Smooth muscle cell (in vitro differentiated cells): ENCODE measurements at regions not wholly inside any gene's neighbourhood (a gene's known extent, or its start where the extent isn't known, plus 50 kb on each side); places are given as distances from the start of the nearest gene placed in this dataset.

Source experiments
- DNase-seq: peaks from one replicate; lab custom pipeline; 2025; ENCODE audit not compliant: unreplicated experiment; lab: John Stamatoyannopoulos, UW
- H2AFZ ChIP-seq: fragments of 200-600 bp; sonication (generic); 2 replicates; pipeline ENCODE4 v1.6.0; 2016; ENCODE audit warnings: antibody characterized with exemption, low read depth, mild to moderate bottlenecking
- H3F3A ChIP-seq: fragments of 200-600 bp; sonication (generic); 2 replicates; pipeline ENCODE4 v1.6.0; 2017; ENCODE audit warnings: antibody characterized with exemption, low read depth
- H3K27ac ChIP-seq: fragments of 200-600 bp; sonication (generic); 2 replicates; pipeline ENCODE4 v1.5.1; 2016; ENCODE audit warnings: low read depth, mild to moderate bottlenecking
- H3K27me3 ChIP-seq: fragments of 200-600 bp; sonication (generic); 2 replicates; pipeline ENCODE4 v1.6.1; 2016; ENCODE audit warnings: low read depth, mild to moderate bottlenecking
- H3K36me3 ChIP-seq: fragments of 200-600 bp; sonication (generic); 2 replicates; pipeline ENCODE4 v1.5.1; 2016; ENCODE audit warnings: low read depth
- H3K4me1 ChIP-seq: fragments of 200-600 bp; sonication (generic); 2 replicates; pipeline ENCODE4 v1.5.1; 2016; ENCODE audit warnings: low read depth
- H3K4me2 ChIP-seq: fragments of 200-600 bp; sonication (generic); 2 replicates; pipeline ENCODE4 v1.6.0; 2016; ENCODE audit warnings: mild to moderate bottlenecking
- H3K4me3 ChIP-seq: fragments of 200-600 bp; sonication (generic); 2 replicates; pipeline ENCODE4 v1.5.1; 2016; ENCODE audit warnings: mild to moderate bottlenecking
- H3K79me2 ChIP-seq: fragments of 200-600 bp; sonication (generic); 2 replicates; pipeline ENCODE4 v1.6.0; 2016; ENCODE audit warnings: low read depth, mild to moderate bottlenecking
- H3K9ac ChIP-seq: fragments of 200-600 bp; sonication (generic); 2 replicates; pipeline ENCODE4 v1.6.0; 2016; ENCODE audit warnings: low read depth
- H3K9me3 ChIP-seq: fragments of 200-600 bp; sonication (generic); replicated peaks from 2 replicates; pipeline ENCODE4 v1.5.1; 2016; ENCODE audit warnings: low read depth
- H4K20me1 ChIP-seq: fragments of 200-600 bp; sonication (generic); 2 replicates; pipeline ENCODE4 v1.6.0; 2016; ENCODE audit warnings: low read depth
- WGBS: methylation state at CpG from one replicate; pipeline ENCODE4 v1.1.7; 2016; ENCODE audit warnings: low lambda C conversion rate; 5-methylcytosine and 5-hydroxymethylcytosine counted together
- TF ChIP-seq, protein P1 (sequence below): fragments of 200-600 bp; sonication (generic); IDR thresholded peaks from 2 replicates; pipeline ENCODE4 v1.5.1; 2017; ENCODE audit warnings: borderline replicate concordance, mild to moderate bottlenecking, antibody characterized with exemption; ENCODE audit not compliant: insufficient read depth, poor library complexity, severe bottlenecking

DNA sequence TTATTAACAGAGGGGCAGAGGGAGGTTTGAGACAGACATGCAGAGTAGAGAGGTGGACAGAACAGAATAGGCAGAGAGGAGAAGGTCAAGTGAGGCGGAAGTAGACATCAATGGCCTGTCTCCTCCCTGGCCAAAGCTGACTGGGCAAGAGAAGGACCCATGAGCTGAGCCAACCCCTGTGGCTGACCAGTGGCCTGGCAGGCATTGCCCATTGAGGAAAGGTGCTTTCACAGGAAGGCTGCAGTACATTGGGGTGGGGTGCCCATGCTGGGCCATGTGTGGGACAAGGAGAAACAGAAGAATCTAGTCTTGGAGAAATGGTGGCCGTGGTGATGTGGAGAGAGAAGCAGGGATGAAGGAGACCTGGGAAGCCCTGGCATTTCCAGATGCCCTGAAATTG lies 76.0 kb downstream of the MYEOV start:
- Histone ChIP-seq H2AFZ (no peak overlapping the region), H3K9me3 (no peaks in the 10 kb centered on the region), H3K4me3 (no peak overlapping the region), H3K4me1 (no peaks in the 10 kb centered on the region), H3K27ac (no peak overlapping the region), H3K4me2 (no peak overlapping the region), H3K9ac (no peak overlapping the region), H3F3A (no peaks in the 10 kb centered on the region), H4K20me1 (no peaks in the 10 kb centered on the region), H3K27me3 (no peaks in the 10 kb centered on the region), H3K36me3 (no peaks in the 10 kb centered on the region), H3K79me2 (no peaks in the 10 kb centered on the region)
- no peak for DNase-seq
- TF ChIP-seq, protein P1, sequence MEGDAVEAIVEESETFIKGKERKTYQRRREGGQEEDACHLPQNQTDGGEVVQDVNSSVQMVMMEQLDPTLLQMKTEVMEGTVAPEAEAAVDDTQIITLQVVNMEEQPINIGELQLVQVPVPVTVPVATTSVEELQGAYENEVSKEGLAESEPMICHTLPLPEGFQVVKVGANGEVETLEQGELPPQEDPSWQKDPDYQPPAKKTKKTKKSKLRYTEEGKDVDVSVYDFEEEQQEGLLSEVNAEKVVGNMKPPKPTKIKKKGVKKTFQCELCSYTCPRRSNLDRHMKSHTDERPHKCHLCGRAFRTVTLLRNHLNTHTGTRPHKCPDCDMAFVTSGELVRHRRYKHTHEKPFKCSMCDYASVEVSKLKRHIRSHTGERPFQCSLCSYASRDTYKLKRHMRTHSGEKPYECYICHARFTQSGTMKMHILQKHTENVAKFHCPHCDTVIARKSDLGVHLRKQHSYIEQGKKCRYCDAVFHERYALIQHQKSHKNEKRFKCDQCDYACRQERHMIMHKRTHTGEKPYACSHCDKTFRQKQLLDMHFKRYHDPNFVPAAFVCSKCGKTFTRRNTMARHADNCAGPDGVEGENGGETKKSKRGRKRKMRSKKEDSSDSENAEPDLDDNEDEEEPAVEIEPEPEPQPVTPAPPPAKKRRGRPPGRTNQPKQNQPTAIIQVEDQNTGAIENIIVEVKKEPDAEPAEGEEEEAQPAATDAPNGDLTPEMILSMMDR, result no peak
- 96% methylated on average over 2 of the region's 2 CpGs for WGBS

DNA sequence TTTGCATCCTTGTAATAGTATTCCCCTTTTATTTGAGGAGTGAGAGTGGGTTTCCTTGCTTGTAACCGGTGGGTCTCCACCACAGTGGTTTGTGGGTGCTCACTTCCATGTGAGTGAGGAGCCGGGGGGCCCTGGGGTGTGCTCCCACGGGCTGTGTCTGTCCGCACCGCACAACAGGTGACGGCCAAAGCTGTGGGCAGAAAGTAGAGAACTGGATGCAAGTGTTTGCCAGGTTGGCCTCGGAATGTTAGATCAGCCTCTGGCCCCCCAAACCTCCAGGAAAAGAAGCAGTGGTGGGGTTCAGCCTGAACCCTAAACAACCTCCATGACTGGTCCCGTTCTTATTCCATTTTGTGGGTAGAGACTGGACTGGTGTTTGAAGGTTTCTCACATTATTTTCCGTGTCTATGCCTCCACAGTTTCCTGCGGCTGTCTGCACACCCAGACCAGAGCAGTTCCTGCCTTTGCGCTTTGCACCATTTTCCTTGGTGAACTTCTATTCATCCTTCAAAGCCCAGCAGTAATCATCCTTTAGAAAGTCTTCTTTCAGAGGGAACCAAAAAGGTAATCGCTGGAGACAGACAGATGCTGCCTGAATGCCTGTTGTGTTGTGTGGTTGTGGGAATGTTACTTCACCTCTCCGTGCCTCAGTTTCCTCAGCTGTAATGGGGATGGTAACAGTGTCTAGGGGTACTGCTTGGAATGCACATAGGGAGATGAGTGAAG lies 77.2 kb downstream of the MYEOV start:
- Histone ChIP-seq H4K20me1 (no peaks in the 10 kb centered on the region), H2AFZ (no peak overlapping the region), H3K4me2 (no peak overlapping the region), H3K9ac (no peak overlapping the region), H3F3A (no peaks in the 10 kb centered on the region), H3K36me3 (no peaks in the 10 kb centered on the region), H3K4me1 (no peaks in the 10 kb centered on the region), H3K79me2 (no peaks in the 10 kb centered on the region), H3K27ac (no peak overlapping the region), H3K4me3 (no peak overlapping the region), H3K9me3 (no peaks in the 10 kb centered on the region), H3K27me3 (no peaks in the 10 kb centered on the region)
- TF ChIP-seq, protein P1, result no peak
- no peak for DNase-seq
- 97% methylated on average over 13 of the region's 13 CpGs for WGBS

DNA sequence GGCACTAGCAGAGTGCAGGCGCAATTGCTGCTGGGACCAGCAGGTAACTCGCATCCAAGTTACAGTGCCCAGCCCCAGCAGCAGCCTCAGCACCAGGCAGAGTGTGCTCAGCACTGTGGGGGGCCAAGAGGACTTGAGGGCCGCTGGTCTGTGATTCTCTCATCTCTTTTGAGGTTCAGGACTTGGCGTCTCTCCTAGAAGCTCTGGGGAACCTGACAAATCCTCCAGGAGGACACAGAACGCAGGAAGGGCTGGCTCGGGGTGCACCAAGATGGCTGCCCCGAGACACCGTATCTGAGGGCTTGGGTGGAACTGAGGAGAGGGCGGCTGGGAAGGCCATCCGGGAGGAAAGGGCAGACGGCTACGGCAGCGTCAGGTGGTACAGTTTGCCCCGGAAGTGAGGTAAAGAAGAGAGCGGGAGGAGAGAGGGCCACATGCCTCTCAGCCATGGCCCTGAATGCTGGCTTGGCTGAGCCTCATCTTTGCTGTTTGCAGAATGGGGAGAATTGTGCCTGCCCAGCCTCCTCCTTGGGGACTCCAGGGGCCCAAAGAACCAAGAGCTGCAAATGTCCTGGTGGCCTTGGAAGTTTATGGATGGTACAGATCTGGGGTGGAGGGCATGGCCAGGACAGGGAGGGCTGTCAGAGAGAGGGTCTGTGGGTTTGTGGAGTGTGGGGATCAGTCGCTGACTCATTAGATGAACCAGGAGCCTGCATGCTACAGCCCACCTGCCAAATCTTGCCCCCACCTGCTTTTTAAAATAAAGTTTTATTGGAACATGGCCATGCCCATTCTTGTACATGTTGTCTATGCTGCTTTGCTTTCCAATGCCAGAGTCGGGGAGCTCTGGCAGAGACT lies 78.0 kb downstream of the MYEOV start:
- H3K9me3 ChIP-seq, result no peaks in the 10 kb centered on the region
- H3K9ac ChIP-seq, result no peak overlapping the region
- H3K4me3 ChIP-seq, result no peak overlapping the region
- DNase-seq, result no peak
- no peaks in the 10 kb centered on the region for H4K20me1 ChIP-seq
- H3K27me3 ChIP-seq, result no peaks in the 10 kb centered on the region
- H3K79me2 ChIP-seq, result no peaks in the 10 kb centered on the region
- TF ChIP-seq, protein P1, result no peak
- no peaks in the 10 kb centered on the region for H3F3A ChIP-seq
- no peaks in the 10 kb centered on the region for H3K4me1 ChIP-seq
- H3K4me2 ChIP-seq, result no peak overlapping the region
- no peak overlapping the region for H2AFZ ChIP-seq
- no peak overlapping the region for H3K27ac ChIP-seq
- H3K36me3 ChIP-seq, result no peaks in the 10 kb centered on the region
- WGBS, result 91% methylated on average over 17 of the region's 17 CpGs
